Adrenal gland (tissue), 5 donors: ENCODE measurements at regions not wholly inside any gene's neighbourhood (a gene's known extent, or its start where the extent isn't known, plus 50 kb on each side); places are given as distances from the start of the nearest gene placed in this dataset.

Experiments used
- CTCF ChIP-seq, 6 experiments: fragments of 450-650 bp in 4 of 6; fragments of 200-600 bp in 2 of 6; sonication (generic) in 1 of 6; IDR thresholded peaks; 1 replicate in 5 of 6; 2 replicates in 1 of 6; pipeline versions ENCODE4 v1.5.1 to v1.8.0; 2016 to 2021; ENCODE audit warnings: antibody characterized with exemption in 6 of 6, mild to moderate bottlenecking in 2 of 6, moderate library complexity in 1 of 6
- POLR2A ChIP-seq, 2 donors: fragments of 450-650 bp; IDR thresholded peaks; one replicate each; pipeline ENCODE4 v1.6.1; 2017; ENCODE audit warnings: antibody characterized with exemption in 2 of 2, mild to moderate bottlenecking in 2 of 2, moderate library complexity in 1 of 2
- donor health status: DM: no; HTN: no; CAD: no.

- TF ChIP-seq CTCF (IDR thresholded peaks at IDR 0.05), result no peak
- TF ChIP-seq POLR2A (IDR thresholded peaks at IDR 0.05), result no peak
Measured at GRCh38 chr22:19595532-19595931, 71.3 kb upstream of the CLDN5 start.
